ENCODE measurements at regions not wholly inside any gene's neighbourhood (a gene's known extent, or its start where the extent isn't known, plus 50 kb on each side); places are given as distances from the start of the nearest gene placed in this dataset.

GRCh38 chr12:118607831-118608230 is 231.5 kb downstream of the SUDS3 start:
- TF ChIP-seq CTCF (IDR thresholded peaks at IDR 0.05; ENCODE audit: low read length) (no peak), EZH2 (optimal IDR thresholded peaks at IDR 0.05; ENCODE audit: low read depth, low read length) (no peak)
